22Rv1 (cell line): ENCODE measurements at regions not wholly inside any gene's neighbourhood (a gene's known extent, or its start where the extent isn't known, plus 50 kb on each side); places are given as distances from the start of the nearest gene placed in this dataset.

Experiments used
- H3K27ac ChIP-seq: fragments of 450-650 bp; 2 replicates; pipeline ENCODE4 v1.5.1; 2017
- CTCF ChIP-seq: fragments of 450-650 bp; IDR thresholded peaks from 2 replicates; pipeline ENCODE4 v1.5.1; 2017; ENCODE audit warnings: mild to moderate bottlenecking
- ZFX ChIP-seq: fragments of 450-650 bp; IDR thresholded peaks from 2 replicates; pipeline ENCODE4 v1.6.1; 2017; ENCODE audit warnings: antibody characterized with exemption, borderline replicate concordance

- TF ChIP-seq ZFX (no peak), CTCF (no peak)
- no peak overlapping the region for H3K27ac ChIP-seq
Observed at GRCh38 chr9:118252027-118252426, 547.8 kb downstream of the TLR4 start.

GRCh38 chr9:118262191-118262590 lies 558.0 kb downstream of the TLR4 start:
- no peak for TF ChIP-seq CTCF
- no peak for TF ChIP-seq ZFX
- H3K27ac ChIP-seq = no peak overlapping the region

GRCh38 chr9:118263949-118264348 lies 559.7 kb downstream of the TLR4 start:
- TF ChIP-seq ZFX (no peak), CTCF (no peak)
- H3K27ac ChIP-seq = no peak overlapping the region

- H3K27ac ChIP-seq = no peak overlapping the region
- TF ChIP-seq ZFX = no peak
- no peak for TF ChIP-seq CTCF
Observed at GRCh38 chr9:118268046-118268445, 563.8 kb downstream of the TLR4 start.

- TF ChIP-seq CTCF (no peak), ZFX (no peak)
Observed at GRCh38 chr9:118269623-118270022, 565.4 kb downstream of the TLR4 start.

GRCh38 chr9:118271331-118271730 lies 567.1 kb downstream of the TLR4 start:
- no peak overlapping the region for H3K27ac ChIP-seq
- TF ChIP-seq CTCF (no peak), ZFX (no peak)

More at GRCh38 chr9:118269623-118270022, 565.4 kb downstream of the TLR4 start:
- H3K27ac ChIP-seq = no peak overlapping the region

GRCh38 chr9:118271936-118272335 lies 567.7 kb downstream of the TLR4 start:
- no peak overlapping the region for H3K27ac ChIP-seq

More at GRCh38 chr9:118271936-118272335, 567.7 kb downstream of the TLR4 start:
- TF ChIP-seq ZFX = no peak
- TF ChIP-seq CTCF = no peak
